A673 (cell line): ENCODE measurements at regions not wholly inside any gene's neighbourhood (a gene's known extent, or its start where the extent isn't known, plus 50 kb on each side); places are given as distances from the start of the nearest gene placed in this dataset.

Source experiments
- EZH2 ChIP-seq: fragments of 200-600 bp; sonication (generic); IDR thresholded peaks from 2 replicates; pipeline ENCODE4 v1.6.1; 2017; ENCODE audit warnings: borderline replicate concordance, low read depth, mild to moderate bottlenecking, mixed read lengths, antibody characterized with exemption, low read length; ENCODE audit not compliant: poor library complexity, severe bottlenecking
- TF ChIP-seq, protein P1 (sequence below): fragments of 300-800, 200-600 bp; sonication (generic); conservative IDR thresholded peaks from 2 replicates; pipeline ENCODE4 v1.5.1; 2017; ENCODE audit warnings: low read depth, mild to moderate bottlenecking, antibody characterized with exemption, low read length, moderate library complexity, mixed read lengths

DNA sequence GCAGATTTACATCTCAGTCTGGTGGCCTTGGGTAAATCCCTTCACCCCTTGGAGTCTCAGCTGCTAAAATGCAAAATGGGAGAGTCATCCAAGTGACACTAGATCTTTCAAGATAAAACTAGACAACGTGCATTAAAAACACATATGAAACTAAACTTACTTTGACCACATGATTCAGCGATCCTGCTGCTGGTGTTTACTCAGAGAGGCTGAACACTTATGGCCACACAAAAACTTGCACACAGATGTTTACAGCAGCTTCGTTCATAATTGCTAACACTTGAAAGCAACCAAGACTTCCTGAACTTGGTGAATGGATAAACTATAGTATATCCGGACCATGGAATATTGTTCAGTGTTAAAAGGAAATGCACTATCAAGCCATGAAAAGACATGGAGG lies 55.3 kb upstream of the GPR6 start:
- TF ChIP-seq, protein P1, sequence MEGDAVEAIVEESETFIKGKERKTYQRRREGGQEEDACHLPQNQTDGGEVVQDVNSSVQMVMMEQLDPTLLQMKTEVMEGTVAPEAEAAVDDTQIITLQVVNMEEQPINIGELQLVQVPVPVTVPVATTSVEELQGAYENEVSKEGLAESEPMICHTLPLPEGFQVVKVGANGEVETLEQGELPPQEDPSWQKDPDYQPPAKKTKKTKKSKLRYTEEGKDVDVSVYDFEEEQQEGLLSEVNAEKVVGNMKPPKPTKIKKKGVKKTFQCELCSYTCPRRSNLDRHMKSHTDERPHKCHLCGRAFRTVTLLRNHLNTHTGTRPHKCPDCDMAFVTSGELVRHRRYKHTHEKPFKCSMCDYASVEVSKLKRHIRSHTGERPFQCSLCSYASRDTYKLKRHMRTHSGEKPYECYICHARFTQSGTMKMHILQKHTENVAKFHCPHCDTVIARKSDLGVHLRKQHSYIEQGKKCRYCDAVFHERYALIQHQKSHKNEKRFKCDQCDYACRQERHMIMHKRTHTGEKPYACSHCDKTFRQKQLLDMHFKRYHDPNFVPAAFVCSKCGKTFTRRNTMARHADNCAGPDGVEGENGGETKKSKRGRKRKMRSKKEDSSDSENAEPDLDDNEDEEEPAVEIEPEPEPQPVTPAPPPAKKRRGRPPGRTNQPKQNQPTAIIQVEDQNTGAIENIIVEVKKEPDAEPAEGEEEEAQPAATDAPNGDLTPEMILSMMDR = no peak
- no peak for TF ChIP-seq EZH2
